HCT116 (cell line): ENCODE measurements at regions not wholly inside any gene's neighbourhood (a gene's known extent, or its start where the extent isn't known, plus 50 kb on each side); places are given as distances from the start of the nearest gene placed in this dataset.

Experiments
- ATAC-seq: fragments of 200-7000 bp; cut with Tn5 transposase; 2 replicates; pipeline ENCODE4 v1.9.1; 2020; ENCODE audit warnings: mild to moderate bottlenecking, moderate library complexity
- BruUV-seq: library from RNA; stranded (reverse); fragments of 400-500 nt; replicated peaks from 2 replicates; lab custom pipeline; 2021; lab: Mats Ljungman, UMichigan
- CTCF ChIA-PET: fragments of 300-600 bp; sonication (Branson Sonifier 250); formaldehyde crosslinking; loops from one replicate; lab custom pipeline; 2021; ENCODE audit warnings: antibody characterized with exemption; lab: Charles Lee
- POLR2A ChIA-PET: fragments of 300-600, 350-600 bp; sonication (Branson Sonifier 250); formaldehyde crosslinking; loops from one replicate; lab custom pipeline; 2021; ENCODE audit warnings: antibody characterized with exemption; lab: Charles Lee
- RAD21 ChIA-PET, 2 experiments: fragments of 300-600 bp; sonication (Branson Sonifier 250); formaldehyde crosslinking; loops; one replicate each; lab custom pipeline; 2023; ENCODE audit warnings: low total read pairs in 2 of 2; ENCODE audit not compliant: uncharacterized antibody in 2 of 2, unreplicated experiment in 2 of 2, low non-redundant PET in 1 of 2; lab: Charles Lee
- DNase-seq: peaks from one replicate; pipeline ENCODE4 v3.0.0-alpha.2; 2010; ENCODE audit warnings: low read depth, low spot score
- H2AFZ ChIP-seq: fragments of 200-600 bp; shearing (Covaris generic), sonication (generic); 2 replicates; pipeline ENCODE4 v1.6.1; 2017; ENCODE audit warnings: low read depth, mixed run types, mixed read lengths, antibody characterized with exemption, low read length; ENCODE audit not compliant: poor library complexity, severe bottlenecking
- H3K27ac ChIP-seq: 2 replicates; pipeline ENCODE4 v1.5.1; 2012; ENCODE audit warnings: low read depth, low read length
- H3K27me3 ChIP-seq: fragments of 200-600 bp; sonication (generic); 2 replicates; pipeline ENCODE4 v1.6.1; 2016; ENCODE audit warnings: mixed run types, low read length, mixed read lengths; ENCODE audit not compliant: insufficient read depth
- H3K36me3 ChIP-seq, 2 experiments: fragments of 200-500 bp in 1 of 2; fragments of 200-600 bp in 1 of 2; sonication (Bioruptor generic) in 1 of 2; sonication (generic) in 1 of 2; 2 replicates each; pipeline versions ENCODE4 v1.5.1 to v1.6.1; 2014 to 2016; ENCODE audit warnings: low read length in 2 of 2, inconsistent platforms in 1 of 2, mixed read lengths in 1 of 2, mixed run types in 1 of 2; ENCODE audit not compliant: insufficient read depth in 2 of 2, control insufficient read depth in 1 of 2
- H3K4me1 ChIP-seq, 2 experiments: fragments of 200-600 bp in 1 of 2; sonication (generic) in 1 of 2; 2 replicates each; pipeline versions ENCODE4 v1.5.1 to v1.6.1; 2012 to 2017; ENCODE audit warnings: low read length in 2 of 2, inconsistent platforms in 1 of 2, mild to moderate bottlenecking in 1 of 2, mixed read lengths in 1 of 2, mixed run types in 1 of 2, moderate library complexity in 1 of 2; ENCODE audit not compliant: insufficient read depth in 2 of 2, control insufficient read depth in 1 of 2
- H3K4me2 ChIP-seq: fragments of 200-600 bp; sonication (generic); 2 replicates; pipeline ENCODE4 v1.6.1; 2017; ENCODE audit warnings: mixed run types, low read length, mixed read lengths
- H3K4me3 ChIP-seq, 2 experiments: fragments of 200-600 bp in 1 of 2; sonication (generic) in 1 of 2; replicated peaks in 1 of 2; 2 replicates each; pipeline ENCODE4 v1.5.1; 2011 to 2016; ENCODE audit warnings: low read length in 2 of 2, control low read depth in 1 of 2, low read depth in 1 of 2, mild to moderate bottlenecking in 1 of 2, mixed read lengths in 1 of 2, mixed run types in 1 of 2
- H3K79me2 ChIP-seq: fragments of 200-600 bp; sonication (generic); 2 replicates; pipeline ENCODE4 v1.6.1; 2017; ENCODE audit warnings: mild to moderate bottlenecking, mixed run types, low read length, moderate library complexity, mixed read lengths; ENCODE audit not compliant: insufficient read depth
- H3K9ac ChIP-seq: fragments of 200-600 bp; sonication (generic); 2 replicates; pipeline ENCODE4 v1.6.1; 2016; ENCODE audit warnings: low read length, mixed read lengths
- H3K9me2 ChIP-seq: fragments of 200-600 bp; sonication (generic), shearing (Covaris generic); 2 replicates; pipeline ENCODE4 v1.6.1; 2017; ENCODE audit warnings: mixed run types, mild to moderate bottlenecking, moderate library complexity; ENCODE audit not compliant: insufficient read depth
- H3K9me3 ChIP-seq, 2 experiments: fragments of 200-500 bp in 1 of 2; fragments of 200-600 bp in 1 of 2; sonication (Bioruptor generic) in 1 of 2; sonication (generic) in 1 of 2; 2 replicates each; pipeline ENCODE4 v1.6.1; 2014 to 2017; ENCODE audit warnings: low read length in 2 of 2, mixed read lengths in 2 of 2, inconsistent platforms in 1 of 2, low read depth in 1 of 2, mild to moderate bottlenecking in 1 of 2, mixed run types in 1 of 2, moderate library complexity in 1 of 2; ENCODE audit not compliant: control insufficient read depth in 1 of 2, insufficient read depth in 1 of 2
- H4K20me1 ChIP-seq: fragments of 200-600 bp; sonication (generic), shearing (Covaris generic); 2 replicates; pipeline ENCODE4 v1.6.1; 2017; ENCODE audit warnings: mixed run types, mild to moderate bottlenecking, moderate library complexity; ENCODE audit not compliant: insufficient read depth
- CBX3 ChIP-seq: IDR thresholded peaks from 2 replicates; pipeline ENCODE4 v1.6.1; 2012; ENCODE audit warnings: low read depth
- EGR1 ChIP-seq: IDR thresholded peaks from 2 replicates; pipeline ENCODE4 v1.6.1; 2012; ENCODE audit warnings: low read depth
- ELF1 ChIP-seq: IDR thresholded peaks from 2 replicates; pipeline ENCODE4 v1.6.1; 2012; ENCODE audit warnings: low read depth, borderline replicate concordance
- EZH2phosphoT487 ChIP-seq: fragments of 200-600 bp; IDR thresholded peaks from 2 replicates; pipeline ENCODE4 v1.6.1; 2018; ENCODE audit warnings: antibody characterized with exemption, borderline replicate concordance
- FOSL1 ChIP-seq: IDR thresholded peaks from 2 replicates; pipeline ENCODE4 v1.6.1; 2012; ENCODE audit warnings: low read depth
- POLR2A ChIP-seq: IDR thresholded peaks from 2 replicates; pipeline ENCODE4 v1.7.0; 2011; ENCODE audit warnings: borderline replicate concordance; ENCODE audit not compliant: insufficient read depth, insufficient read length; ENCODE audit errors: extremely low read depth
- RAD21 ChIP-seq: IDR thresholded peaks from 2 replicates; pipeline ENCODE4 v1.6.1; 2012; ENCODE audit warnings: low read depth, mild to moderate bottlenecking
- SIN3A ChIP-seq: IDR thresholded peaks from 2 replicates; pipeline ENCODE4 v1.6.1; 2012; ENCODE audit warnings: low read depth
- SP1 ChIP-seq: IDR thresholded peaks from 2 replicates; pipeline ENCODE4 v1.6.1; 2012; ENCODE audit warnings: low read depth
- SRF ChIP-seq: IDR thresholded peaks from 2 replicates; pipeline ENCODE4 v1.6.1; 2012; ENCODE audit warnings: low read depth
- YY1 ChIP-seq: IDR thresholded peaks from 2 replicates; pipeline ENCODE4 v1.6.1; 2011; ENCODE audit warnings: low read length, low read depth, moderate library complexity, mild to moderate bottlenecking; ENCODE audit not compliant: insufficient replicate concordance; ENCODE audit errors: extremely low read depth
- intact Hi-C: fragments of 100-400 bp; cut with micrococcal nuclease; formaldehyde crosslinking; loops from 2 replicates; pipeline ENCODE4 v1.10.0; 2022
- TF ChIP-seq, protein P1 (sequence below): IDR thresholded peaks from 2 replicates; pipeline ENCODE4 v1.6.1; 2012
- TF ChIP-seq, protein P2 (sequence below): IDR thresholded peaks from 2 replicates; pipeline ENCODE4 v1.6.1; 2012
- TF ChIP-seq, protein P3 (sequence below): IDR thresholded peaks from 2 replicates; pipeline ENCODE4 v1.6.1; 2011; ENCODE audit warnings: mild to moderate bottlenecking, low read length, moderate library complexity; ENCODE audit not compliant: insufficient replicate concordance; ENCODE audit errors: extremely low read depth
- TF ChIP-seq, protein P4 (sequence below): IDR thresholded peaks from 2 replicates; pipeline ENCODE4 v1.6.1; 2012; ENCODE audit warnings: low read depth

DNA sequence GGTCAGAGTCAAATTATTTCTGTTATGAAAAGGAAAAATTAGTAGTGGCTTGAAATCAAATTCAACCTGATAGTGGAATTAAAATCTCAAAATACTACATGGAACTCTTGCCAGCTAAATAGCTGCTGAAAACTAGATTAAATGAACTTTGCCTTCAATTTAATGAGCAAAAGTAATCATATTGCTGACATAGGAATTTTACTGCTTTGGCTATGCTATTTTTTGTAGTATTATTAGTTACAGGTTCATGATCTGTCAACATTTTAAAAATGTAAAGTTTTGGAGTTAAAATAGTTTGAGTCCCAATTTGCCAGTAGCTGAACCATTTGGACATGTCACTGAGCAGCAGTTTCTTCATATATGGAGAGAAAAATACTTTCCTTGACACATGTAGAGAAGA is 81.4 kb downstream of the RERGL start:
- no peaks in the 10 kb centered on the region for H4K20me1 ChIP-seq
- no peaks in the 10 kb centered on the region for H3K27me3 ChIP-seq
- intact Hi-C loops, result no loop called here
- no peak overlapping the region for H3K27ac ChIP-seq
- RAD21 ChIA-PET, result no interaction called here
- H3K4me2 ChIP-seq, result no peak overlapping the region
- no peaks in the 10 kb centered on the region for H3K4me1 ChIP-seq
- H3K4me3 ChIP-seq, result no peak overlapping the region
- no peaks in the 10 kb centered on the region for H3K79me2 ChIP-seq
- no peaks in the 10 kb centered on the region for H3K36me3 ChIP-seq
- no peak overlapping the region for H2AFZ ChIP-seq
- H3K9me3 ChIP-seq, result no peaks in the 10 kb centered on the region
- TF ChIP-seq YY1 (no peak), ELF1 (no peak), SIN3A (no peak), POLR2A (no peak), EGR1 (no peak), SP1 (no peak), EZH2phosphoT487 (no peak), CBX3 (no peak), RAD21 (no peak), SRF (no peak), FOSL1 (no peak)
- TF ChIP-seq, protein P1, sequence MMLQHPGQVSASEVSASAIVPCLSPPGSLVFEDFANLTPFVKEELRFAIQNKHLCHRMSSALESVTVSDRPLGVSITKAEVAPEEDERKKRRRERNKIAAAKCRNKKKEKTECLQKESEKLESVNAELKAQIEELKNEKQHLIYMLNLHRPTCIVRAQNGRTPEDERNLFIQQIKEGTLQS, result no peak
- TF ChIP-seq, protein P2, sequence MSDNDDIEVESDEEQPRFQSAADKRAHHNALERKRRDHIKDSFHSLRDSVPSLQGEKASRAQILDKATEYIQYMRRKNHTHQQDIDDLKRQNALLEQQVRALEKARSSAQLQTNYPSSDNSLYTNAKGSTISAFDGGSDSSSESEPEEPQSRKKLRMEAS, result no peak
- TF ChIP-seq, protein P3, sequence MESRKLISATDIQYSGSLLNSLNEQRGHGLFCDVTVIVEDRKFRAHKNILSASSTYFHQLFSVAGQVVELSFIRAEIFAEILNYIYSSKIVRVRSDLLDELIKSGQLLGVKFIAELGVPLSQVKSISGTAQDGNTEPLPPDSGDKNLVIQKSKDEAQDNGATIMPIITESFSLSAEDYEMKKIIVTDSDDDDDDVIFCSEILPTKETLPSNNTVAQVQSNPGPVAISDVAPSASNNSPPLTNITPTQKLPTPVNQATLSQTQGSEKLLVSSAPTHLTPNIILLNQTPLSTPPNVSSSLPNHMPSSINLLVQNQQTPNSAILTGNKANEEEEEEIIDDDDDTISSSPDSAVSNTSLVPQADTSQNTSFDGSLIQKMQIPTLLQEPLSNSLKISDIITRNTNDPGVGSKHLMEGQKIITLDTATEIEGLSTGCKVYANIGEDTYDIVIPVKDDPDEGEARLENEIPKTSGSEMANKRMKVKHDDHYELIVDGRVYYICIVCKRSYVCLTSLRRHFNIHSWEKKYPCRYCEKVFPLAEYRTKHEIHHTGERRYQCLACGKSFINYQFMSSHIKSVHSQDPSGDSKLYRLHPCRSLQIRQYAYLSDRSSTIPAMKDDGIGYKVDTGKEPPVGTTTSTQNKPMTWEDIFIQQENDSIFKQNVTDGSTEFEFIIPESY, result no peak
- TF ChIP-seq, protein P4, sequence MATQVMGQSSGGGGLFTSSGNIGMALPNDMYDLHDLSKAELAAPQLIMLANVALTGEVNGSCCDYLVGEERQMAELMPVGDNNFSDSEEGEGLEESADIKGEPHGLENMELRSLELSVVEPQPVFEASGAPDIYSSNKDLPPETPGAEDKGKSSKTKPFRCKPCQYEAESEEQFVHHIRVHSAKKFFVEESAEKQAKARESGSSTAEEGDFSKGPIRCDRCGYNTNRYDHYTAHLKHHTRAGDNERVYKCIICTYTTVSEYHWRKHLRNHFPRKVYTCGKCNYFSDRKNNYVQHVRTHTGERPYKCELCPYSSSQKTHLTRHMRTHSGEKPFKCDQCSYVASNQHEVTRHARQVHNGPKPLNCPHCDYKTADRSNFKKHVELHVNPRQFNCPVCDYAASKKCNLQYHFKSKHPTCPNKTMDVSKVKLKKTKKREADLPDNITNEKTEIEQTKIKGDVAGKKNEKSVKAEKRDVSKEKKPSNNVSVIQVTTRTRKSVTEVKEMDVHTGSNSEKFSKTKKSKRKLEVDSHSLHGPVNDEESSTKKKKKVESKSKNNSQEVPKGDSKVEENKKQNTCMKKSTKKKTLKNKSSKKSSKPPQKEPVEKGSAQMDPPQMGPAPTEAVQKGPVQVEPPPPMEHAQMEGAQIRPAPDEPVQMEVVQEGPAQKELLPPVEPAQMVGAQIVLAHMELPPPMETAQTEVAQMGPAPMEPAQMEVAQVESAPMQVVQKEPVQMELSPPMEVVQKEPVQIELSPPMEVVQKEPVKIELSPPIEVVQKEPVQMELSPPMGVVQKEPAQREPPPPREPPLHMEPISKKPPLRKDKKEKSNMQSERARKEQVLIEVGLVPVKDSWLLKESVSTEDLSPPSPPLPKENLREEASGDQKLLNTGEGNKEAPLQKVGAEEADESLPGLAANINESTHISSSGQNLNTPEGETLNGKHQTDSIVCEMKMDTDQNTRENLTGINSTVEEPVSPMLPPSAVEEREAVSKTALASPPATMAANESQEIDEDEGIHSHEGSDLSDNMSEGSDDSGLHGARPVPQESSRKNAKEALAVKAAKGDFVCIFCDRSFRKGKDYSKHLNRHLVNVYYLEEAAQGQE, result no peak
- H3K9me2 ChIP-seq, result no peaks in the 10 kb centered on the region
- POLR2A ChIA-PET, result no interaction called here
- no peak overlapping the region for H3K9ac ChIP-seq
- no TSS peak for BruUV-seq
- CTCF ChIA-PET, result no interaction called here
- no peak for DNase-seq
- no peak for ATAC-seq
